Stimulated activated CD4-positive, alpha-beta T cell treated with anti-CD3 and anti-CD28 coated beads, Interleukin-15, amount 100 ng/mL, for 1 hour (primary cell): ENCODE measurements at regions not wholly inside any gene's neighbourhood (a gene's known extent, or its start where the extent isn't known, plus 50 kb on each side); places are given as distances from the start of the nearest gene placed in this dataset.
"Not testable (repeated sequence)": the region's sequence is repeated elsewhere in the genome, so short reads cannot be mapped to it uniquely, and the experiment has no call there.

Experiments
- DNase-seq, 2 donors: peaks; one replicate each; pipeline ENCODE4 v3.0.0-alpha.2; 2020; ENCODE audit warnings: low read depth in 1 of 2, low spot score in 1 of 2

- not testable (repeated sequence) for DNase-seq
These were observed 63.9 kb downstream of the RWDD3 start for GRCh38 chr1:95297906-95298305.

GRCh38 chr1:95301091-95301490, 67.1 kb downstream of the RWDD3 start:
- no peak for DNase-seq

GRCh38 chr1:95301614-95302013, 67.6 kb downstream of the RWDD3 start:
- DNase-seq, result no peak

DNA sequence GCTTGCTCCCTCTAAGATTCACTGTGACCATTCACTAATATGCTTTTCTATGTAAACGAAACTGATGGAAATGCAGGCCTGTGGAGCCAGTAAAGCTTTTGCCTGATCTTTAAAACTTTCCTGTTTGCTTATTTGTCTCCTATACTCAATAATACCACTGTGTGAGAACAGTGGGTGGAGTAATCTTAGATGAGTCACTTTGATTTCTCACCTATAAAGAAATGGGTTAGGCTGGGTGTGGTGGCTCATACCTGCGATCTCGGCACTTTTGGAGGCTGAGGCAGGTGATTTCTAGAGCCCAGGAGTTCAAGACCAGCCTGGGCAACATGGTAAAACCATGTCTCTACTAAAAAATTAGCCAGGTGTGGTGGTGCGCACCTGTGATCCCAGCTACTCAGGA, 70.8 kb downstream of the RWDD3 start:
- DNase-seq, result no peak

GRCh38 chr1:95308276-95309030, 74.4 kb downstream of the RWDD3 start:
- DNase-seq, result no peak

DNA sequence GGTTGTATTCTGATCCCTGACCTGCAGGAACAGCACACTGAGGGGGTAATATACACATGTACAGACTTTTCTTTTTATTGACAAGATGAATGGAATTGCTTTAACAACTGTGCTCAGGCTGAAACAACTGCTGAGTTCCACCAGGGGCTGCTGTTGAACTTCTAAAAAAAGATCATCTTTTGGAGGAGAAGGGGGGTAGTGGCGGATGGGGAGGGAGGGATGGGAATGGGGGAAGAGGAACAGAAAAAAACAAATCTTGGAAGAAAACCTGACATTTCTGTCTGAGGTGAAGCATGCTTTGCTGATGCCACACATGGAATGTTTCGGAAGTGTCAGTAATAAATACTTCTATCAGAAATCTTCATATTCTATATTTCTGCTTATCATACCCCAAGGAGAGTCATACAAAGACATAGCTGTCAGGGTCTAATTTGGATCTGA, 75.0 kb downstream of the RWDD3 start:
- DNase-seq, result no peak

DNA sequence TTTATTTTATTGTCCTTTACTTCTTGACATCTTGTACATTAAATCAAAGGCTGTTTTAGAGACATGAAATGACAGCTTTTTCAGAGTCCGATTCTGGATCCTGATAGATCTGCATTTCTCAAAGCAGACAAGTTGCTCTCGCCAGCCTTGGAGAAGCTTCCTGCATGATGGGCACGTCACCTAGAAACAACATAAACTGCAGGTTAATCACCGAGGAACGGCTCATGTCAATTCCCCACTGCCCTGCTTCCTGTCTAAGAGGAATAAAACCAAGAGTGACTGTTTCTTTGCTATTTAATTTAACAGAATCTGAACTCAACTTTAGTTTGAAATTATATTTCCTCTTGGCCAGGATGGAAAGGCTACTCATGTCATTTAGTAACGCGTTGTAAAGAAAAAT, 77.0 kb downstream of the RWDD3 start:
- no peak for DNase-seq

GRCh38 chr1:95311762-95312161, 77.8 kb downstream of the RWDD3 start:
- DNase-seq, result no peak

DNA sequence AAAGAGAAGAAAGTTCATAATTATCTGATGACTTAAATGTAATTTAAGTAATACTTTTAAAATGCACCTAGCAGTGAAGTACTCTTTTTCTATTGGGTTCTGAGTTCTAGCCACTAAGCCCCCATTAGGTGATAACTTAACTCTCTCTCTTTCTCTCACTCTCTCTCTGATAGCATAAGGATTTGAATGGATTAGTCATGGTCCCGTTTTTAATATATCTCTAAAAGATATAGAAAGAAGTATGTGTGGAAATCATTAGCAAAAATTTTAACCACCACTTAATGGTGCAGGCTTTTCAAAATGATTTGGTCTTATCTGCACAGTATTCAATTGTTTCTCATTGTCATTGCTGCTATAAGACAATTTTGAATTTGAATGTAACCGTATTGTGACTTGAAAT, 78.2 kb downstream of the RWDD3 start:
- DNase-seq, result no peak

DNA sequence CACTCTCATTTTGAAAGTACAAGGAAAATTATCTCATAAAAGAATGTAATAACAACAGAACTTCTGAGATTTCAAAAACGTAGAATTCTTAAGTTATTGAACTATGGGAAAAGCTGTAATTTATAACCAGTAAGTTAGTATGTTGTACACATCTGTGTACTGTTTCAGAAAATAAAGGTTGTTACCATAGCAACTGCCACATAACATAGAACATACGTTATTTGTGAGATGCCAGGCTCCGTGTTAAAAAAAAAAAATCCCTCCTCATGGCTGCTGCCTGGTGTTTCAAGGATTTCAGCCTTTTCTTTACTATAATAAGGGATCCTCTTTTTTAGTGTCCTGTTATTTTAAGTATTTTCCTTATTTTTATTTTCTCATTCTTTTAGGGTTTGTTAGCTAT, 79.5 kb downstream of the RWDD3 start:
- no peak for DNase-seq

DNA sequence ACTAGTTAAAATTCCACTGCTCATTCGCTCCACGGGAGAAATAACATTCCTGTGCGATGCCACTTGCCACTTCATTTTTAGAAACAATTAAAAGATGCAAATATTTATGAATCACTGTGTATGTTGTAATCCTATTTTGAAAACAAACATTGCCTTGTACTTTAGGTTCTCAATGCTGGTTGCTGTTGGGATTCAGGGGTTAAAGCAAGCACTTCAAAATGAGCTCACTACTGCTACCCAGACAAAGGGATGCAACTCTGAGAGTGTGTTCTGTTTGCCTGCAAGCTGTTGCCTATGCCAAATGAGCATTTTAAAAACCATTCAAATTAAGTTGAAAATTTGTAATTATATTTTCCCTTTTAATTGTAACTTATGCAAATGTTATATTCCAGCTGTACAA, 87.5 kb downstream of the RWDD3 start:
- no peak for DNase-seq

- no peak for DNase-seq
These were observed 89.1 kb downstream of the RWDD3 start for GRCh38 chr1:95323123-95323522.

- DNase-seq, result no peak
These were observed 91.3 kb downstream of the RWDD3 start for GRCh38 chr1:95325349-95325748.

DNA sequence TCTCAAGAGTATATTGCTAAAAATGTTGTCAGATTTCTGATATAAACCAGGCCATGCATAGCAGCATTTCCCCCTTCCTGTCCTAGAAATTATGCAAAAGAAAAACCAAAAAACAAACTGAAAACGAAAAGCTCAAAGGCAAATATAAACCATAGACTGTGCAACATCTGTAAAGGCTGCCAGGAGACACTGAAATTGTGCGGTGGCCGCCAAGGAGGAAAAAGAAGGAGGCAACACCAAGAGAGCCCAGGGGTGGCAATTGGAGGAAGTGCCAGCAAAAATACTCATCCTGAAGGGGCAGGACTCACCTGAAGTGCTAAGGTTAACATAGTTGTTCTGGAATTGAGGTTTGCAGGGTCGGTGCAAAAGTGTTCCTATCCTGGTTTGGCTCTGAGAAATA, 92.0 kb downstream of the RWDD3 start:
- DNase-seq, result no peak

DNA sequence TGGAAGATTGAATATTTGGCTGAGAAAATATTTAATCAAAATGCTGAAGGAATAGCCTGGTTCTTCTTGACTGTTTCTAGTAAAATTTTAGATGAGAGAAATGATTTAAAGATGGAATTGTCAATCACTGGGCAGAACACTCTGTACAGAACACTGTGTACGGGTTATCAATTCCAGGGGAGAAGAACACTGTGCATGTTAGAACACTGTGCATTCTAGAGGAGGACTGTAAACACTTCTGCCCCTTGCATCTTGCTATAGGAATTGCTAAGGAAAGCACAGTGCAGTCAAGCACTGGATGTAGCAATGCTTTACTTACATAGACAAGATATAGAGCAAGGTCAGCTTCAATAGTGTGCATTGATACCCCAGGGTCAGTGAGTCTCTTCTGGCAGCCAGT, 98.7 kb downstream of the RWDD3 start:
- no peak for DNase-seq

GRCh38 chr1:95339377-95339776, 105.4 kb downstream of the RWDD3 start:
- DNase-seq, result no peak

DNA sequence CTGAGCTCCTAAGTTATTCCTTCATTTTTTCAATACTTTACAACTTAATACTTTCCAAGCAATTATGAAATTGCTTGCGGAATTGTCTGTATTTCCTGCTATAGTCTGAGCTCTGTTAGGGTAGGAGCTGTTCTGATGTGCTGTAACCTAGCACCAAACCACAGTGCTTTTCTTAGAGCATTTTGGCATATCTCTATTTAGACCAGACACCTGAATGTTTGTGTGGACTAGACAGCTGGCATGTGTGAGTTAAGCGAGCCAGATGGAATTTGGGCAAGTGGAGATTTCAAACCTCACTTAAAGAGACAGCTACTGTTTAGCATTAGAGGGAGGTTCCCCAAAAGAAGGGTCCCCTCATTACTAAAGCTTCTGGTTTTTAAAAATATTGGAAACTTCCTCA, 106.1 kb downstream of the RWDD3 start:
- no peak for DNase-seq

- DNase-seq, result no peak
These were observed 118.8 kb downstream of the RWDD3 start for GRCh38 chr1:95352767-95353166.

DNA sequence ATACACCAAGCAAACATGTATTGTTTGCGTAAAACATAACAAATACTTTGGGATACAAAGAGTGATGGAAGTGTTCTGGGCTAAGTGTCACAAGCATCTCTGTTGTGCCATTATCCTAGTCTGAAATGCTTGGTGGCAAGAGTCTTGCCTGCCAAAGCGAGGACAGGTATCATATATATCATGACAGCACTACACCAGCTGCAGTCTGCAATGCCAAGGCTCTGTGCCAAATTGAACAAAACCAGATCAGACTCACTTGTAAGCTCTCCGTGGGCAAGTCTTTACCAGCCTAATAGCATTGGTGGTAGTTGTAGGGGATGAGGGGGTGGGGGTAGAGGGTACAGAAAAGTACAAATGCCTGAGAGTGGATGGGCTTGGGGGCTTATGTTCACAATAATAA, 119.2 kb downstream of the RWDD3 start:
- DNase-seq, result no peak

DNA sequence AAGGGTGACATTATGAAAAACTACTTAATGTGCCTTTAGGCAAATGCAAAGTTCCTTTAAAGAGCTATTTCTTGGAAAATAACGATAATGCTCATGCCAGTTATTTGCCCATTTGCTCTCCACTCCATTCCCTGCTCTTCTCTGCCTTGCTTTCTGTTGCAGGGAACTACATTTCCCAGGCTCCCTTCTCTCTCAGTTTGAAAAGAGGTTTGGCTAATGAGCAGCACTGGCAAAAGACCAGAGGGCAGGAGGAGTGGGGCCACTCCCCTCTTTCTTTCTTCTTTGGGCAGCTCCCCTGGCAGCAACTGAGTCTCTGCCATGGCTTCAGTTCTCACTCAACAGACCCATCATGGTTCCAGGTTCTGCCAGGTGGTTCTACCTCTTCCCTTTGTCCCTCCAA, 130.5 kb downstream of the RWDD3 start:
- no peak for DNase-seq

DNA sequence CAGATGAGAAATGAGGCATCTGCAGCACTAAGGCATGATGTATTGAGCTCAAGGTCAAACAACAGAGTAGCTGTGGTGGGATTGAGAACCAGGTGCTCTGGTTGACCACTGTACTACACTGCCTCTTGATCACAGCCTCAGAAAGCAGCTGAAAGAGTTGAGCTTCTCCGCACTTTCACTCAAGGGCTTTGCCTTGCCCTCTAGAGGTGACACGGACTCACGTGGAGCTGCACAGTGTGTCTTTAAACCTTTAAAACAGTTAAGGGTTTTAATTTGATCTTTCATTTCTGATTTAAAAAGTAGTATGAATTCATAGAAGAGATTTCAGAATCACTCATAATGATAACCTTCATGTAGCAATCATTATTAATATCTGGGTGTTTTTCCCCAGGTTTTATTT, 132.5 kb downstream of the RWDD3 start:
- DNase-seq, result no peak

- DNase-seq, result no peak
These were observed 134.2 kb downstream of the RWDD3 start for GRCh38 chr1:95368178-95368577.

DNA sequence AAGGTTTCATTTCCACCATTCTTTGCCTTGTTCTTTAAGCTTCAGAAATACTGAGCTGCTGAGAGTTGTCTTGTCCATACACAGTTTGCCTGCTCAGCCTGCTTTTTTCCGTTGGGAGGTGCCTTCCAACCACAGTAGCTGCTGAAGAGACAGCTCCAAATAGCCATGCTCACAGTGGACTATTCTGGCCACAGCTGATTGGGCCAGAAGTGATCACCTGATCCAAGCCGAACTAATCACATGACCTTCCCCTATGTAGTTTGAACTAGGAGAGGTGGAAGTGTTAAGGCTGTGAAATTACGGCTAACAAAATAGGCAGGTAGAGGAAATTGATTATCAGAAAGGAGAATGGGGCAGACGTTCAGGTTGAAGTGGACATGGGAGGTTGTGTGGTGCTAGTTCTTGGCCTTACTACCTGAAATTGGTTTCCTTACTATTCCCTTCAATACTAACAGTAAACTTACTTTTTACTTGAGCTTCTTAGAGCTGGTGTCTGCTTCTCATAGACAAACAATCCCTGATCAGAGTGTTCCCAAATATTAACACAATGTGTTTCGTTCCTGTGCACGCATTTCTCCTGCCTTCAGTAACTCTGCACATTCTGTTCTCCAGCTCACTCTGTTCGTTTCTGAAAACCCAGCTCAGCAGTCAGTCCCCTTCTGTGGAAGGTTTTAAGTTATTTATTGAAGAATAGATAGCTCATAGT, 136.1 kb downstream of the RWDD3 start:
- DNase-seq, result no peak
